ENCODE measurements at regions not wholly inside any gene's neighbourhood (a gene's known extent, or its start where the extent isn't known, plus 50 kb on each side); places are given as distances from the start of the nearest gene placed in this dataset.

- no peaks in the 10 kb centered on the region for H3K36me3 ChIP-seq (ENCODE audit: control insufficient read depth, insufficient read depth, low read length)
- H3K27me3 ChIP-seq (ENCODE audit: control insufficient read depth, insufficient read depth, low read length), result no peaks in the 10 kb centered on the region
- H4K20me1 ChIP-seq (ENCODE audit: control insufficient read depth, extremely low read depth, insufficient read depth, low read length), result no peaks in the 10 kb centered on the region
- H2AFZ ChIP-seq (ENCODE audit: low read length), result no peak overlapping the region
- H3K4me3 ChIP-seq (replicated peaks in 1 of 4; ENCODE audit: control extremely low read depth in 1 of 4, insufficient read depth in 1 of 4, low read depth in 3 of 4, low read length in 4 of 4), result no peak overlapping the region
- H3K9ac ChIP-seq (ENCODE audit: insufficient read depth, low read length), result no peak overlapping the region
- H3K79me2 ChIP-seq (ENCODE audit: control insufficient read depth, insufficient read depth, low read length), result no peaks in the 10 kb centered on the region
- no peak overlapping the region for H3K4me2 ChIP-seq (ENCODE audit: extremely low read depth, insufficient read depth, low read length)
- peak in 1 of 2 donors; percentile 60 for DNase-seq (ENCODE audit: low read depth in 2 of 2)
- H3K9me3 ChIP-seq (ENCODE audit: control insufficient read depth, insufficient read depth, low read depth, low read length), result no peaks in the 10 kb centered on the region
- H3K4me1 ChIP-seq (ENCODE audit: control insufficient read depth, extremely low read depth, insufficient read depth, low read length), result no peaks in the 10 kb centered on the region
- no peak overlapping the region for H3K27ac ChIP-seq (ENCODE audit: insufficient read depth, low read length)
- TF ChIP-seq, protein P1, sequence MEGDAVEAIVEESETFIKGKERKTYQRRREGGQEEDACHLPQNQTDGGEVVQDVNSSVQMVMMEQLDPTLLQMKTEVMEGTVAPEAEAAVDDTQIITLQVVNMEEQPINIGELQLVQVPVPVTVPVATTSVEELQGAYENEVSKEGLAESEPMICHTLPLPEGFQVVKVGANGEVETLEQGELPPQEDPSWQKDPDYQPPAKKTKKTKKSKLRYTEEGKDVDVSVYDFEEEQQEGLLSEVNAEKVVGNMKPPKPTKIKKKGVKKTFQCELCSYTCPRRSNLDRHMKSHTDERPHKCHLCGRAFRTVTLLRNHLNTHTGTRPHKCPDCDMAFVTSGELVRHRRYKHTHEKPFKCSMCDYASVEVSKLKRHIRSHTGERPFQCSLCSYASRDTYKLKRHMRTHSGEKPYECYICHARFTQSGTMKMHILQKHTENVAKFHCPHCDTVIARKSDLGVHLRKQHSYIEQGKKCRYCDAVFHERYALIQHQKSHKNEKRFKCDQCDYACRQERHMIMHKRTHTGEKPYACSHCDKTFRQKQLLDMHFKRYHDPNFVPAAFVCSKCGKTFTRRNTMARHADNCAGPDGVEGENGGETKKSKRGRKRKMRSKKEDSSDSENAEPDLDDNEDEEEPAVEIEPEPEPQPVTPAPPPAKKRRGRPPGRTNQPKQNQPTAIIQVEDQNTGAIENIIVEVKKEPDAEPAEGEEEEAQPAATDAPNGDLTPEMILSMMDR (conservative IDR thresholded peaks at IDR 0.05 in 1 of 2, IDR thresholded peaks at IDR 0.05 in 1 of 2; ENCODE audit: low read depth in 1 of 2, low read length in 2 of 2), result no peak
- TF ChIP-seq EZH2 (IDR thresholded peaks at IDR 0.05; ENCODE audit: low read length, missing control alignments), result no peak
Measured at GRCh38 chr2:102891296-102891695, 129.5 kb downstream of the TMEM182 start.

- no peaks in the 10 kb centered on the region for H3K36me3 ChIP-seq (ENCODE audit: control insufficient read depth, insufficient read depth, low read length)
- H3K9ac ChIP-seq (ENCODE audit: insufficient read depth, low read length), result no peak overlapping the region
- no peak for DNase-seq (ENCODE audit: low read depth in 2 of 2)
- no peaks in the 10 kb centered on the region for H3K4me1 ChIP-seq (ENCODE audit: control insufficient read depth, extremely low read depth, insufficient read depth, low read length)
- H3K4me2 ChIP-seq (ENCODE audit: extremely low read depth, insufficient read depth, low read length), result no peak overlapping the region
- H3K9me3 ChIP-seq (ENCODE audit: control insufficient read depth, insufficient read depth, low read depth, low read length), result no peaks in the 10 kb centered on the region
- H4K20me1 ChIP-seq (ENCODE audit: control insufficient read depth, extremely low read depth, insufficient read depth, low read length), result no peaks in the 10 kb centered on the region
- no peak overlapping the region for H3K27ac ChIP-seq (ENCODE audit: insufficient read depth, low read length)
- TF ChIP-seq, protein P1 (conservative IDR thresholded peaks at IDR 0.05 in 1 of 2, IDR thresholded peaks at IDR 0.05 in 1 of 2; ENCODE audit: low read depth in 1 of 2, low read length in 2 of 2), result no peak
- no peak for TF ChIP-seq EZH2 (IDR thresholded peaks at IDR 0.05; ENCODE audit: low read length, missing control alignments)
- H3K79me2 ChIP-seq (ENCODE audit: control insufficient read depth, insufficient read depth, low read length), result no peaks in the 10 kb centered on the region
- H3K27me3 ChIP-seq (ENCODE audit: control insufficient read depth, insufficient read depth, low read length), result no peaks in the 10 kb centered on the region
- no peak overlapping the region for H2AFZ ChIP-seq (ENCODE audit: low read length)
- H3K4me3 ChIP-seq (replicated peaks in 1 of 4; ENCODE audit: control extremely low read depth in 1 of 4, insufficient read depth in 1 of 4, low read depth in 3 of 4, low read length in 4 of 4), result no peak overlapping the region
Measured at GRCh38 chr2:102892698-102893310, 131.0 kb downstream of the TMEM182 start.

DNA sequence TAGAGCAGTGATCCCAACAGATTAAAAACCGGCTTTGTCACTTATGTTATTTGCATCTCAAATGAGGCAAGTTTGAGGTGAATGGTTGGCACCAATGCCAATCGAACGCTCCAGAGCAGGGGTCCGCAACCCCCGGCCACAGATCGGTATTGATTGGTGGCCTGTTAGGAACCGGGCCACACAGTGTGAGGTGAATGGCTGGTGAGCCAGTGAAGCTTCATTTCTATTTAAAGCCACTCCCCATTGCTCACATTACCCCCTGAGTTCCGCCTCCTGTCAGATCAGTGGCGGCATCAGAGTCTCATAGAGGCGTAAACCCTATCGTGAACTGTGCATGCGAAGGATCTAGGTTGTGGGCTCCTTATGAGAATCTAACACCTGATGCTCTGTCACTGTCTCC, 132.0 kb downstream of the TMEM182 start:
- no peak overlapping the region for H3K4me2 ChIP-seq (ENCODE audit: extremely low read depth, insufficient read depth, low read length)
- H3K9ac ChIP-seq (ENCODE audit: insufficient read depth, low read length), result no peak overlapping the region
- no peaks in the 10 kb centered on the region for H3K9me3 ChIP-seq (ENCODE audit: control insufficient read depth, insufficient read depth, low read depth, low read length)
- TF ChIP-seq, protein P1 (conservative IDR thresholded peaks at IDR 0.05 in 1 of 2, IDR thresholded peaks at IDR 0.05 in 1 of 2; ENCODE audit: low read depth in 1 of 2, low read length in 2 of 2), result no peak
- no peak for TF ChIP-seq EZH2 (IDR thresholded peaks at IDR 0.05; ENCODE audit: low read length, missing control alignments)
- no peak overlapping the region for H3K27ac ChIP-seq (ENCODE audit: insufficient read depth, low read length)
- H3K4me3 ChIP-seq (replicated peaks in 1 of 4; ENCODE audit: control extremely low read depth in 1 of 4, insufficient read depth in 1 of 4, low read depth in 3 of 4, low read length in 4 of 4), result no peak overlapping the region
- H4K20me1 ChIP-seq (ENCODE audit: control insufficient read depth, extremely low read depth, insufficient read depth, low read length), result no peaks in the 10 kb centered on the region
- DNase-seq (ENCODE audit: low read depth in 2 of 2), result no peak
- no peaks in the 10 kb centered on the region for H3K79me2 ChIP-seq (ENCODE audit: control insufficient read depth, insufficient read depth, low read length)
- no peaks in the 10 kb centered on the region for H3K36me3 ChIP-seq (ENCODE audit: control insufficient read depth, insufficient read depth, low read length)
- no peaks in the 10 kb centered on the region for H3K4me1 ChIP-seq (ENCODE audit: control insufficient read depth, extremely low read depth, insufficient read depth, low read length)
- no peak overlapping the region for H2AFZ ChIP-seq (ENCODE audit: low read length)
- H3K27me3 ChIP-seq (ENCODE audit: control insufficient read depth, insufficient read depth, low read length), result no peaks in the 10 kb centered on the region

All from fibroblast of lung (primary cell).